GM19238 (cell line): ENCODE measurements at regions not wholly inside any gene's neighbourhood (a gene's known extent, or its start where the extent isn't known, plus 50 kb on each side); places are given as distances from the start of the nearest gene placed in this dataset.

Source experiments
- DNase-seq: peaks from one replicate; pipeline ENCODE4 v3.0.0; 2011; ENCODE audit warnings: low spot score; ENCODE audit not compliant: insufficient read length

DNA sequence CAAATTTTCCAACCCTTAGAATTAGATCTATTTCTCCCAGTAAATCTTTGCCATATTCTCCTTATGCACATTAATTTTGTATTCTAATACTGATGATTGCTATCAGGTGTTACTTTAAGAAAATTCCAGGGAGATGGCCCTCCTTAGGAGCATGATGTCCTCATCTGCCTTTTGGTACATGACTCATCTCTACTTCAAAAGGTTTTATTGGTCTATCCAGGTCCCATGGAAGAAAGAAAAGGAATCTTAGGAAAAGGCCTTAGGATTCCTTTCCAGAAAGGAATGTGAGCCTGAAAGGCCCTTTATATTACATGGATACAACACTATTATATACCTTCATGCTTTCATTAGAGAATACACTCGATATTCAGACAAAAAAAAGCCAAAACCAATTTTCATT lies 968.2 kb downstream of the STIM2 start:
- no peak for DNase-seq

DNA sequence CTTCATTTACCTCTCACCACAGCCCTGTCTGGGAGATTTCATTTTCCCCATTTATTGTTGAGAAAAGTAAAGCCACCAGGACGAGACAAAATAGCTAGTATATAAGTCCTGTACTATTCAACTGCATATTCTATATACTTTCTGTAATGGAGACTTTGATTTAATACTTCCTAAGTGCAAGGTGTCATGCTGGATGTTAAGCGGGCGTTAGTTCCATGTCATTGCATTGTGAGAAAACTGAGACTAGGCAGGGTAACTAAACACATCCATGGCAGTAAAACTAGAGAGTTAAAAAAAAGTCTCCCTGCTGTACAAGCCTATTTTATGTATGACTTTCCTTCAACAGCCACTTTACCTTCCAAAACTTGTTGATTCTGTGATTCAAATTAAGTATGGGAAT lies 969.6 kb downstream of the STIM2 start:
- no peak for DNase-seq

DNA sequence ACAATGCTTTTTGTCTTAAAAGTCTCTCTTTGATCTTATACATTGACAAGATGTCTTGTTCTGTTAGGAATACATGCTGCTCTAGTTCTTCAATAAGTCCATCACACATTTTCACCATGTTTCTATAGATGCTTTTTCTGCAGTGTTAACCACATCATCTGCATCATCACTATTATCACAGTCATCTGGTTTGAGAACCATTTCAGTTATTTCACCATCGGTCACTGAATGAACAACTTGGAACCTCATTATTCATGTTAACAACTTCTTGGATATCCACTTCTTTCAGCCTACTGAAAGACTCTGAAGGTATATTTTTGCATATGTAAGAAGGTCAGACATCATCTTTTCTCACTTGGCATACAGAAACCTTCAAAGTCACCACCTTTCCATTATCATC lies 975.2 kb downstream of the STIM2 start:
- DNase-seq = no peak

DNA sequence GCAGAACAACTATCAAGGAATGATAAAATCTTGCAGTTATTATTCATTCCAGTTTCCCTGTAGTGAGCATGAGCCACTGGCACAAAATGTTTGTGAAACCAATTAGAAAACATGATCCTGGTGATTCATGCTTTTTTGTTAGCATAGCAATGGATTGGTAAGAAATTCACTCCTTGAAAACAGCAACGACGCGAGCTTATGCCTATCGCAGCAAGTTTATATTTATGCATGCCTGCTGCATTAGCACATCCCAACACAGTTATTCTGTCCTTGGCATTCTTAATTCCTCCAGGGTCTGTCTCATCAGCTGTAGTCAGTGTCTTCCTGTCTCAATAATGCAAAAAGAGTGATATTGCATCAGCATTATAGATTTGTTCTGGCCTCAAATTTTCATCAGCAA lies 975.9 kb downstream of the STIM2 start:
- DNase-seq = no peak

DNA sequence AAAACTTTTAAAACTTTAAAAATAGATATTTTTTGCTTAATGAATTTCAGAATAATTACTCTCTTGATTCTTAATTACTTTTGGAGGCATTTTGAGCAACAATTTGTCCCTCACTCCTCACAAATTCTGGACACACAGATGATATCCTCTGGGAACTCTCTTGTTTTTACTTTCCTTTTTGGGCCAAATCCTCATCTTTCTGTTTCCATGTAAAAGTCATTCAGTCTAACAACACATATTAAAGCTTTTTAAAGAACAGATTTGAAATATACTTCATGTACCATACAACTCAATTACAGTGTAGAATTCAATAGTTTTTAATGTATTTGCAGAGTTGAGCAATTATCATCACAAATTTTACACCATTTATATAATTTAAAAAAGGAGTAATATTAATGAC lies 983.1 kb downstream of the STIM2 start:
- no peak for DNase-seq

DNA sequence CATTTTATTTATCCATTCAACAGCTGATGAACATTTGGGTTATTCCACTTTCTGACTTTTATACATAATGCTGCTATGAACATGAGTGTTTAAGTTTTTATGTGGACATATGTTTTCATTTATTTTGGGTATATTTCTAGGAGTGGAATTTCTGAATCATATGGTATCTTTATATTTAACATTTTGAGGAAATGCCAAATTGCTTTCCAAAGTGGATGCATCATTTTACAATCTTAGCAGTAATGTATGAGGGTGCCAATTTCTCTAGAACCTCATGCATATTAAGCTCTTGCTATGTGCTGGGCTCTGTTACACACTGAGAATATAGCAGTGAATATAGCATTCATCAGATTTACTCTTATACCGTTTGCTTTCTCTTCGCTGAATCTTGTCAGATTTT lies 983.7 kb downstream of the STIM2 start:
- DNase-seq = no peak

DNA sequence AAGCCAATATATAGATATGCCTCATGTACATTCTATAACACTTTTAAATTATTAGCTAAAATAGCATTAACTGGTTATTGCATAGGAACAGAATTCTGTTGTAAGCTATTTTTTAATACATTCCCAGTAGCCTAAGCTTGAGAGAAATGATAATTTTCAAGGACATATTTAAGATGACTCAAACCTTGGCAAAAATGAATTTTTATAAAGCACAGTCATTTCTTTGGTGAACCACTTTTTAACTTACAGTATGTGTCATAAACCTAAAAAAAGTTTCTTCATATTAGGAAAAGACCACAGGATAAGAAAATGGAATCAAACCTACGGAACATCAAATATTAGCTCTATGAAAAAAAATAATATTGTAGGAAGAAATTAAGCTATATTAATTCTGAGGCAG lies 986.3 kb downstream of the STIM2 start:
- no peak for DNase-seq

DNA sequence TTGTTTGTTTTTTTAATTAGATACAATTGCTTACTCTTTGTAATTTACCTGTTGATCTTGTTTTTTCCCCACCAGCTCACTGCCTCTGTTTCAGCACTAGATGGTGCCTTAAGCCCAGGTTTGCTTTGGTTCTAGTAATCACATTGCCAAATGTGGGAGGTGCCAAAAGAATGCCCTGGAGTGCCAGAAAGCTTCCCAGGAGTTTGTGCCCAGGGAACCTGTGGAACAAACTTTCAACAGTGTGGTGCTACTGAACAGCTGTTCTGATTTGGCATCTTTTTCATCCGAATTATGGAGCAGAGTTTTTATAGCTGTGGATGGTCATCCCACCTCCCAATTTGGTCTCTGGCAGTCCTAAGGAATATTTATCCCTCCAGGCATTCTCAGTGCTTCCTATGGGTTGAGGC lies 1000.7 kb downstream of the STIM2 start:
- no peak for DNase-seq

DNA sequence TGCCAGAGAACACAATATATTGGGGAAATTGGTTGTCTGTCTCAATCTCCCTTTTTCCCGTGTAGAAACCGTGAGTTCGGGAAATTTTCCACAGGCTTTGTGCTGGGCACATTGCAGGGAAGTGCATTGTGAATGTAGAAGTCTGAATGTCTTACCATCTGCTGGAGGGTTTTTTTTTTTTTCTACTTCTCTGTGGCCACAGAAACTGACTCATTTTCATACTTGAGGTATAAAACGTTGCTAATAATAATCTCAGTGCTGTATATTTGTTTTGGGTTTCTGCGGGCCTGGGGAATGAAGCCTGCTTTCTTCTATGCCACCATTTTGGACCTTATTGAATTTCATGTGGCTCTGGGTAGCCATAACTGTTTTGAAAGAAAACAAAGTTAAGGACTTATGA lies 1001.2 kb downstream of the STIM2 start:
- DNase-seq = no peak

DNA sequence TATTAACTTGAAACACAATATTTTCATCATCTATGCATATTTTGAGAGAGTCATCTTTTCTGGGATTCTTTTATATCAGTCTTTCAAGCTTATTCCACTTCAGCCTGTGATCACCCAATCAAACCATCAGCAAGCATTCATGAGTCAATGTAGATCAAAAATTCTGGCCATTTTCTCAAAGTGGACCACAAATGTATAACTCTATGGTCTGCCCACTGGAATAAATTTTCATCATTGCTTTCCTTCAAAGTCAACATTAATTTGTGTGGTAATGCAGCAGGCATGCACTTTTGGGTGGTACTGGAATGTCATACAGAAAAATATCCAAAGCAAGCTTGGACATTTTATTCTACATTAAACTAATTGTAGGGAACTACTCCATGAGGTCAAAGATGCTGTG lies 1013.0 kb downstream of the STIM2 start:
- DNase-seq = no peak

DNA sequence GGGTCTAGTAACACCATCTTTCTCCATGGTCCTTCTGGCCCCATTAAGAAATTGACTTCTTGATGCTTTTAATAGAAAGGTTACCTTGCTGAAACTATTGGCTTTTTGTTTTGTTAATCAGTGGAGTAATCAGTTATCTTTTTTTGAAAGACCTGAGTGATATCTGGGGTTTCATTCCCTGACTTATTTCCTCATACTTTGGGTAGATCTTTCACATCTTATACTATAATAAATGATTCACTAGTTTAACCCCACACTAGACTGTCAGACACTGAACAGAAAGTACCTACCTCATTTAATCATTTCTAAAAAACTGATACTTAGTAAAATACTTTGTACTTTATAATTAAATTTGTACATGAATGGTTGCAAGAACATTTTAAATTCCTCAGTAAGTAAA lies 1021.1 kb downstream of the STIM2 start:
- DNase-seq = no peak

DNA sequence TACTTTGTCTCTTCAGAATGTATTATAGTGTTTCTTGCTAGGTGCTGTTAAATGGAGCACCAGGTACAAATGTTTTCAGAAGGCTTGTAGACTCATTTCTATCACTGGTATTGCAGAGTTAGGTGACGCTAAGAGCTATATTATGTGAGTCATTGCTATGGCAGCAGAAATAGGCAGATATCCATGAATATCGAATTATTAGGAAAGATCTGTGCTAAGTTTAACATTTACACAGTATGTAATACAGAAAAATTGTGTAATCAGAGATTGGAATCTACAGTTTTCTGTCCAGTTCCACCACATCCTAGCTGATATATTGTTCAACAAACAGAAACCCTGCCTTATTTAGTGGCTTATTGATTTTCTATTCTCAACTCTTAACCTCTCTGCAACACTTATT lies 1025.5 kb downstream of the STIM2 start:
- DNase-seq = no peak

DNA sequence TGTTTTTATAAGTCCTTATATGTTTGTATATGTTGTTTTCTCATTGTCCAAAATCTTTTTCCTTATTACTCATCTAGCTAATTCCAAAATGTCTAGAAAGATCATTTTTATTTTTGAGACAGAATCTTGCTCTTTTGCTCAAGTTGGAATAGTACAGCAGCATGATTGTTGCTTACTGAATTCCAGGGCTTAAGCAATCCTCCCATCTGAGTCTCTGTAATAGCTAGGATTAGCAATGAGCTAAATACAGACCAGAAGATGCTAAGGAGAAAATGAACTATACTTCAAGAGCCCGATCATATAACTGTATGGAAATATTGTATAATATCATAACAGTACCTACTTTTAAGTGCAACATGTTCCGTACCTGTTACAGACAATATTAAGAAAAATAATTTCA lies 1027.0 kb downstream of the STIM2 start:
- DNase-seq = no peak

DNA sequence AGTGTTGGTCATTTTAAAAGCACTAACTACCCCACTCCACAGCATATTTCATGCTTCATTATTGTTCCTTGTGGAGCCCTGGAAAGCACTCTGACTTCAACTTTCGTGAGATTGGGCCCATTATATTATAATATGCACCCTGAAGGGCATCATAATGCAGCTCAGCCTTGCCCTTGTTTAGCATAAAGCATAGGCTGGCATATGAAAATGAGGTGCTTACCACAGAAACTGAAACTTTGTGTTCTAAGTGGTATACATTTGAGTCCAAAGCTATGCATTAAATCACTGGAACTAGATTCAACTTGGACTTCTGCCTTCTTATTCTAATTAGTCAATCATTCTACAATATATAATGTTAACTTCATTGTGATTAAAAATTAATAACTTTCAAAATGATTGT lies 1027.9 kb downstream of the STIM2 start:
- DNase-seq = no peak

DNA sequence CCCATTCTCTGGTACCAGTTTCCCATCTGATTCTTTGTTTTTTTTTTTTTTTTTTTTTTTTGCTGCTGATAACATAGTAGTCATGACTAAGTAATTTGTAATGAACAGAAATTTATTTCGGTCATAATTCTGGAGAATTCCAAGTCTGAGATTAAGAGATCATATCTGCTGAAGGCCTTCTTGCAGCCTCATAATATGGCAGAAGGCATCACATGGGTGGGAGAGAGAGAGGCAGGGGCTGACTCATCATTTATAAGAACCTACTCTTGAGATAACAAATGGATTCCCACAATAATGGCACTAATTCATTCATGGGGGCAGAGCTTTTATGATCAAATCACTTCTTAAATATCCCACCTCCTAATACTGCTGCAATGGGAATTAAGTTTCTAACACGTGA lies 1034.3 kb downstream of the STIM2 start:
- no peak for DNase-seq

DNA sequence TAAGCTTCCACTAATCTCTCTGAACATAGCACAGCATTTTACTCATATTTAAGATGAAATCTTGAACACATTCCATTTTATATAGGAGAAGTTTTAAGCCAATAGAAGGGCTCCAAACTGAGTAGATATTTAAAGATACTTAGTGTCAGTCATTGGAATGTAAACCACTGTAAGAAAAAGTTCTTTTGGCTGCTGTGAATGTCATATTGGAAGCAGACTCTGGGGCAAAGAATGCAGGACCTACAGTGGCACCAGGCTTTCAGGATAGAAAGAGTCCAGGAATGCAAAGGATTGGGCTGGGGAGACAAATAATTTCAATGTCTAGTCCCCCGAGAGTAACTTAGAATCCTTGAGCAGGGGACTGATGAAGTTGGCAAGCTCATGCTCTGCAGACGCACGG lies 1047.7 kb downstream of the STIM2 start:
- no peak for DNase-seq

DNA sequence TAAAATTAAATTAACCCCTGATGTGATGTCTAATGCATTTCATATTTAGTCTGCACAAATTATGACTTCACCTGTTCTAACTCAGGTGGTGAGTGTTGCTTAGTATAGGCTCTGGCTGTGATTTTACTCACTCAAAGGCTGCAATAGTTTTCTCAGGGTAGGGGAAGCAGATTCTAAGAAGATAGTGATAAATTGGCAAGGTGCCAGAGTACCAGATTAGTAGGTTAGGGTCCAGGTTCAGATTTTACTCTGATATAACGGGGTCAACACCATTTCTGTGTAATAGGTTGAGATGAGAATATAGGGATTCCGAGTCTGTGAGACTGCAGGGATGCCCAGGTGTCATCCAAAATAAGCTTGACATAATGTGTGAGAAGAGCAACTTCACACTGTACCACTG lies 1049.6 kb downstream of the STIM2 start:
- no peak for DNase-seq

DNA sequence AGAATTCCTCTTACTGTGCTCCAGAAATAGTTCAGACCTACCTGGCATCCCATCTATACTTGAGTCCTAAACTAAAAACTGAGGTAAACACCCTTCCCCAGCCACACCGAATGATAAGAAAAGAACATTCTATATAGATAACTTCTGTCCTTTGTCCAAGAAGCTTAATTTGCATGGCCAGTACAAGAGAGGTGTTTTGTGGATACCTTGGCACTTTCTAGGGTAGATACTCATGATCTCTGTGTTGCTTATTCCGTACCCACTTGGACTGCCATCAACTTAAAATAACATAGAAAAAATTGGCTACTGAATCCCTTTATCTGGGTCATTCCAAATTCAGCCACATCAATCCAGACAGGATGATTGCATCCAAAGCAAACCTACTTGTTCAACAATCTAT lies 1050.4 kb downstream of the STIM2 start:
- DNase-seq = no peak

DNA sequence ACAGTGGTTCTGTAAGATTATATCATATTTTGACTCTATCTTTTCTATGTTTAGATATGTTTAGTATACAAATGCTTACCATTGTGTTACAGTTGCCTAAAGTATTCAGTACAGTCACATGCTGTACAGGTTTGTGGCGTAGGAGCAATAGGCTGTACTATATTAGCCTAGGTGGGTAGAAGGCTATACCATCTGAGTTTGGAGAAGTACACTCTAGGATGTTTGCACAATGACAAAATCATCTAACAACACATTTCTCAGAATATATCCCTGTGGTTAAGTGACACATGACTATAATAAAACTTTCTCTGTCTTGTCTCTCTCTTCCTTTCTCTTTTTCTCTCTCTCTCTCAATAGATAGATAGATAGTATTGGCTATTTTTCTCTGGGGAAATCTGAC lies 1053.1 kb downstream of the STIM2 start:
- DNase-seq = no peak

DNA sequence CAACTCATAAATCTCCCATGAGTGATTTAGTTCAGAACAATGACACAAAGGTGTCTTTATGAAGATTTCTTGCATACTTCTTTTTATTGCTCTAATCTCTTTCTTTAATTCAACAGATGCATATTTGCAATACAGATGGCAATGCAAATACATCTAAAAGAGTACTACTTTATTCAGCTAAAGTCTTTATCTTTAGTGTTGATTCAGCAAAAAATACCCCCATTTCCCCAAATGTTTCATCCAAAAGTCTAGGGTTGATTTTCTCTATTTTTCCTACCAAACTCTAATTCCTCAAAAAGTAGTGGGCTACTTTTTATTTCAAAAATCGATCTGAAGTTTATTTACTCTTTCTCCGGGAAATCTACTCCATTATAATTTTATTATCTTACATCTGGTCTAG lies 1055.2 kb downstream of the STIM2 start:
- no peak for DNase-seq

DNA sequence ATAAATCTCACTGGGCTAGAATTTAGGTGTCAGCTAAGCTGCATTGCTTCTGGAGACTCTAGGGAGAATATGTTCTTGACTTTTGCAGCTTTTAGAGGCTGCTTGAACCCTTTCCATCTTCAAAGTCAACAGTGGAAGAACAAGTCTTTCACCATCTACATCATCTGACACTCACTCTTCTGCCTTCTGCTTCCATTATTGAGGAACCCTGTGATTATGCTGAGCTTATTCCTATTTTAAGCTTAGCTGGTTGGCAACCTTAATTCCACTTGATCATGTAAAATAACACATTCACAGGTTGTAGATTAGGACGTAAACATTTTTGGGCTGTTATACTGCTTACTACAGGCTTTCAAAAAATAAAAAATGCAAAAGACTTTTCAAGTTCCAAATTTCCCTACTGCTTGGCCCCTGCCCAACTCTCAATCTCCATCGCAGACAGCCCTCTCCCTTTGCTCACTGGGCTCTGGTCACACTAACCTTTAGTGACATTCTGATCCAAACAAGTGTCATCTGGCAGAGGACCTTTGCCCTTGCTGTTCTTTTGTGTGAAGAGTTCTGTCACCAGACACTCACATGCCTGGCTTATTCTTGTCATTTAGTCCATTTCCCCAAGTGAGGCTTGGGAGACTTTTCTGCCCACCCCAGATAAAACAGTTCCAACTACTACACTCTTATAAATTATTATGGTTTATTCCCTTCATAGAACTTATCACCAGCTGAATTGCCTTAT lies 1056.0 kb downstream of the STIM2 start:
- no peak for DNase-seq

DNA sequence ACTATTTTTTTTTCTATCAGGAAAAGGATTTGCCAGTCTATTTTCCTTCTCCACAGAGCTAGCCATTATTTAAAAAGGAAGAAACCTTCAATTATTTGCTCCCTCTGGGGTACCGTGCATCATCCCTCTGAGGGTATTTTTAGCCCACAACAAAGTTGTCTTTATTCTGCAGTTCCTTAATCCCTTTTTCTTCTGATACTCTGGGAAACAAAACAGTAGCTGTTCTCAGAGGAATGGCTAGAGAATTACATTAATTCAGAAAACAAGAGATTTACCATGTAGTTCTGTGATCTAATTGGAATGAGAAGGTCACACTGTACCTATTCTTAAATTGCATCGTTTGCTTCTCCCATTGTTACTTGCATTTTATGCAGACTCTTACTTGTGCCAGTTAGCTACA lies 1056.7 kb downstream of the STIM2 start:
- DNase-seq = no peak

DNA sequence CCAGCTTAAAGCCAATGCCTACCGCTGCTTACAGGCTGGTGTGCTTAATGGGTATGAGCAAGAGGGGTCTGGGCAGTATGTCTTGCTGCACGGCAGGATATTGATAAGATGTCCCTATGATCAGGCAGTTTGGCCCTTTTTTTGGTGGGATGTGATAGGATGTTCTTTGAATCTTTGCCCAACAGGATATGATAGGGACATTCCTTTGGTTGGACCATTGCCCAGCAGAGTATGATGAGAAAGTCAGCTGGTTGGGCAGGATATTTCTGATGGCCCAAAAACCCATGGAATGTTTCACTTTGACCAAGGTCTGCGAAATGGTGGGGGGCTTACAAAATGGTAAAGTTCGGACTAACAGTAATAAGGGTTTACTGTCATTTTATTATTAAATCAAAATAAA lies 1060.6 kb downstream of the STIM2 start:
- DNase-seq = no peak
